Activated naive CD8-positive, alpha-beta T cell treated with anti-CD3 and anti-CD28 coated beads, Interleukin-2, amount 10 ng/mL, durations not matched to agents 7 days and 5 days (primary cell): ENCODE measurements at regions not wholly inside any gene's neighbourhood (a gene's known extent, or its start where the extent isn't known, plus 50 kb on each side); places are given as distances from the start of the nearest gene placed in this dataset.

Experiments
- ATAC-seq: fragments of 150-1000 bp; cut with Tn5 transposase; one replicate; pipeline ENCODE4 v1.10.0; 2021; ENCODE audit warnings: low read depth, moderate library complexity
- POLR2A ChIA-PET: fragments of 350-600 bp; sonication (Branson Sonifier 250); formaldehyde crosslinking; loops from one replicate; lab custom pipeline; 2021; ENCODE audit warnings: antibody characterized with exemption; lab: Charles Lee
- DNase-seq: peaks from one replicate; pipeline ENCODE4 v3.0.0; 2021
- H3K27ac Mint-ChIP-seq: one replicate; pipeline ENCODE4 v1.8.0; 2022; ENCODE audit warnings: mild to moderate bottlenecking, mixed read lengths
- H3K27me3 Mint-ChIP-seq: one replicate; pipeline ENCODE4 v1.8.0; 2022; ENCODE audit warnings: mild to moderate bottlenecking, moderate library complexity, mixed read lengths
- H3K36me3 Mint-ChIP-seq: one replicate; pipeline ENCODE4 v1.8.0; 2021; ENCODE audit warnings: mild to moderate bottlenecking, mixed read lengths
- H3K4me1 Mint-ChIP-seq: one replicate; pipeline ENCODE4 v1.8.0; 2021; ENCODE audit warnings: mixed read lengths
- H3K4me3 Mint-ChIP-seq: one replicate; pipeline ENCODE4 v1.8.0; 2022; ENCODE audit warnings: mild to moderate bottlenecking, moderate library complexity, mixed read lengths
- H3K9me3 Mint-ChIP-seq: one replicate; pipeline ENCODE4 v1.8.0; 2021; ENCODE audit warnings: mixed read lengths

DNA sequence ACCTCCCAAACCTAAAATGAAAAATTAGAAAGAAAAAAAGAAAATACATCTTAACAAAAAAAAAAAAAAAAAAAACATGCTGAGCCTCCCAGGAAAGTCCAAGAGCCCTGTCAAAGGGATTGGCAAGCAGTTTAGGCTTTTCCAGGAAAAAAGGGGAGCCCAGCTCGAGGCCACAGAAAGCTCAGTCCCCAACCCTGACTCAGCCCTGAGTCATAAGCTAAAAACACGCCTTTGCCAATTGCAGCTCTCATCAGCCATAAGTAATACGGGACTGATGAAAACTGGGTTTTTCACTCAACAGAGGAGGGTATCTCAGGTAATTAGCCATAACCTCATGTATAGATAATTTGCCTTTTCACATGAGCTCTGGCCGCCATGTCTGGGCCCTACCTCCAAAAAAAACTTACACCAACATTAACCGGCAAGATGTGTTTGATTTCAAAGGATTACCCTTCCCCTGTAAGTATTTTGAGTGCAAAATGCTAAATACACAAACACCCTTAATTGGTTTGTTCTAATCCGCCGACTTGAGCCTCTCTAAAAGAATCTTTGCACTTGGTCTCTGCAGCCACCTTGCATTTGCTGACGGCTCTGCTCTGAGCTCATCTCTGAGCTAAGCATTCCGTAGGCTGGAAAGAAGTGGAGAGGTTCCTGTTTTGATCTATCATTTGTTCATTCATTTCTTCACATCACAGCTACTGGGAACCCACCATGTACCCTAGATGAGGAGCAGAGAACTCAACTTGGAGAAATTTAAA is 319.2 kb downstream of the BCL11B start:
- no peaks in the 10 kb centered on the region for H3K36me3 Mint-ChIP-seq
- H3K4me3 Mint-ChIP-seq, result no peak overlapping the region
- POLR2A ChIA-PET, result interaction anchor here (0.8 kb wide), 1 partner anchor 15 kb away, joined by 3 read pairs; no protein-coding TSS in a partner anchor
- H3K27ac Mint-ChIP-seq, result no peak overlapping the region
- H3K4me1 Mint-ChIP-seq, result peaks cover 9% of the 10 kb centered on the region
- peaks cover 3% of the 10 kb centered on the region for H3K27me3 Mint-ChIP-seq
- DNase-seq (no peak), ATAC-seq (no peak)
- H3K9me3 Mint-ChIP-seq, result peaks cover 2% of the 10 kb centered on the region

DNA sequence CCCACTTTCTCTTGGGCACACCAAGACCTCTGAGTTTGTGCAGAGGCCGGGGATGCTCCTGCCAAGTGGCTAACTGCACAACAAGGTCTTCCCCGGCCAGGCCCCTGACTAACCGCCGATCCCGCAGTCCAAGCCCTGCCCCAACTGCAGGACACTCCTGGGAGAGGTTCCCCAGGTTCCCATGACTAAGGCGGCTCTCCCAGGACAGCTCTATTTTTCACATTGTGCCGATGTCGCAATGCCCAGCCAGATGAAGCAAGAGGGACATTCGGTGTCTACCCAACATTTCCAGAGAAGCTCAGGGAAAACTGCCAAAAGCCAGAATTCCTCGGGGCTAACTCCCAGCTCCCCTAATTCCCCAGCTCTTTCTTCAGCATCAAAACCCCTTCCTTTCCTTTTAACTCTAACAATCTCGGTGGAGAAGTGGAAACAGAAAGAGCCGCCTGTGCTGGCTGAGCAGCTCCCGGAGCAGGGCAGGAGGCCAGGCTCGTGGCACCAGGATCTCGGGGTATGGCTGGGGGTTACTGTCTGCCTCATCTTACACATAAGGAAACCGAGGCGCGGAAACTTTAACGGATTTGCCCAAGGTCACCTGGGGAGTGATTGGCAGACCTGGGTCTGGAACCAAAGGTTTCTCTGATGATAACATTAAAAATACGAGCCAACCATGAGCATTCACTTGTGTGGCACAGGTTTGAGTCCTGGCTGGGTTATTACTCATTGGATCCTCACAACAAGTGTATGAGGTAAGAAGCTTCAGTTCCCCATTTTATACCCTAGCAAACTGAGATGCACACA is 318.2 kb downstream of the BCL11B start:
- Mint-ChIP-seq H3K9me3 (peaks cover 2% of the 10 kb centered on the region), H3K36me3 (no peaks in the 10 kb centered on the region), H3K4me1 (peaks cover 9% of the 10 kb centered on the region), H3K4me3 (no peak overlapping the region), H3K27me3 (peaks cover 3% of the 10 kb centered on the region), H3K27ac (no peak overlapping the region)
- DNase-seq (no peak), ATAC-seq (no peak)
- POLR2A ChIA-PET, result interaction anchor here (0.8 kb wide), 1 partner anchor 16 kb away, joined by 3 read pairs; no protein-coding TSS in a partner anchor

DNA sequence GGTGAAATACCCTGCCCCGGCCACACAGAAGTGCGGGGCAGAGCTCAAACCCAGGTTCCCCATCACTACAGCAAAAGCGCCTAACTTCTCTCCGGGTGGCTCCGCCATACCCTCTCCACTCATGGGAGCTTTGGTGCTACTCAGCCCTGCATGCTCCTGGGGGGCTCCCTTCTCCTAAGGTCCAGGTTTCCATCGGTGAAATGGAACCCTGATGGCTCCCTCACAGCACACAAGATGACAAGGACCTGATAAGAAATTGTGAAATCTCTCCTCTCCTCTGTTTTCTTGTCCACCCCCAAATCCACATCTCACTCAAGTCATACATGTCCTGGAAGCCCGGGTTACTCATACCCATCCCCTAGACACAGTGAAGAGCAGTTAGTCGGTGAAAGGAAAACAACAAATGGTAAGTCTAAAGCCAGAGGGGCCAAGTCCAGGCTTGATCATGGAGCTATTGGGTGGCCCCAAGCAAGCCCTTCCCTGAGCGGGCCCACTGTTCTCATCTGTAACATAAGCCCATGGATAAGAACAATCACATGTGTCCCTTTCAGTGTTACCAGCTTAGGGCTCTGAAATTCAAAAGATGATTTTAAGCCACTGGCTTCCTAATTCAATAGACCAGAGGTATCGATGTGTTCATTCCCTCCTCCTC is 317.5 kb downstream of the BCL11B start:
- H3K36me3 Mint-ChIP-seq, result no peaks in the 10 kb centered on the region
- H3K4me3 Mint-ChIP-seq, result no peak overlapping the region
- peaks cover 2% of the 10 kb centered on the region for H3K9me3 Mint-ChIP-seq
- peaks cover 3% of the 10 kb centered on the region for H3K27me3 Mint-ChIP-seq
- ATAC-seq (no peak), DNase-seq (no peak)
- H3K4me1 Mint-ChIP-seq, result peaks cover 9% of the 10 kb centered on the region
- H3K27ac Mint-ChIP-seq, result no peak overlapping the region
- POLR2A ChIA-PET, result no interaction called here

DNA sequence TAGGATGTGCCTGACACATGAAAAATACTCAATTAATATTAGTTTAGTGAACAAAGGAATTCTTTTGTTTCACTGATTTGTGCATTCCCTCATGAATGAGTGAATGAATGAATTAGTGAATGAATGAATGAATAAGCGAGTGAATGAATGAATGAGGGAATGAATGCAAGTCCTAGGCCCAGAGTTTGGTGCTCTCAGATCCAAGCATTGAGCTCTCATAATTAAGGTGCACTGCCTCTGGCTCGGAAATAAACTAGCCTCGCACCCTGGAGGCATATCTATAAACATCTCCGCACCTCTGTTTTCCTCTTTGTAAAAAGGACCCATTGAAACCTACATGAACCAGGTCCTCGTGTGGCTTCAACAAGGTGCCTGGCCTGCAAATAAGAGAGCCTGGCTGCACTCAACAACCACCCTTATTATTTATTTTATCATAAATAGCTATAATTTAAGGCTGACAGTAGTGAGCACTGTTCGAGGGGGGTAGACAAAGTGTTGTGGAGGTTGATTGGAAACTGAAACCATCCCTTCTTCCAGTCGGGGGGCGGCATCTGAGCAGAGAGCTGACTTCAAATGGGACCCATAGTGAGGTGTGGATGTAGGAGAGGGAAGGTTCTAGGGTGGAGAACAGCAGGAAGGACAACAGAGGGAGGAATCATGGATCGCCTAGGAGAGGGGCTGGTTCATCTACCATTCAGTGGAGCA is 316.8 kb downstream of the BCL11B start:
- Mint-ChIP-seq H3K4me1 (peaks cover 7% of the 10 kb centered on the region), H3K9me3 (peaks cover 2% of the 10 kb centered on the region), H3K27me3 (no peaks in the 10 kb centered on the region), H3K4me3 (no peak overlapping the region), H3K36me3 (no peaks in the 10 kb centered on the region), H3K27ac (no peak overlapping the region)
- ATAC-seq, result no peak
- POLR2A ChIA-PET, result no interaction called here
- DNase-seq, result no peak

DNA sequence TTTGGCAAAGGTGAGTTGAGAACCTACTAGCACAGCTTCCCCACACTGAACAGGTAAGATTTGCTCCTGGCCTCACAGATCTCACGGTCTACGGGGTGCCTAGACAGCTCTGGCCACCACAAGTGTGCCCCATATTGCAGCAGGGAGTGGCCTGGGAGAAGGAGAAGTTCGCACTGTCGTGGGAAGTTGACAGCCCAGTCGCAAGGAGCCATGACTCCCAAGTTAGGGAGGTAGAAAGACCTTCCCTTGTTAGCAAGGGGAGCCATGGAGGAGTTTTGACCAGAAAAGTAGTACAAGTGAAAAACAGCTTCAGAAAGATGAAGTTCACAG is 316.3 kb downstream of the BCL11B start:
- peaks cover 7% of the 10 kb centered on the region for H3K4me1 Mint-ChIP-seq
- POLR2A ChIA-PET, result no interaction called here
- peaks cover 2% of the 10 kb centered on the region for H3K9me3 Mint-ChIP-seq
- H3K27me3 Mint-ChIP-seq, result no peaks in the 10 kb centered on the region
- no peak overlapping the region for H3K4me3 Mint-ChIP-seq
- H3K36me3 Mint-ChIP-seq, result no peaks in the 10 kb centered on the region
- no peak overlapping the region for H3K27ac Mint-ChIP-seq
- DNase-seq (no peak), ATAC-seq (no peak)

DNA sequence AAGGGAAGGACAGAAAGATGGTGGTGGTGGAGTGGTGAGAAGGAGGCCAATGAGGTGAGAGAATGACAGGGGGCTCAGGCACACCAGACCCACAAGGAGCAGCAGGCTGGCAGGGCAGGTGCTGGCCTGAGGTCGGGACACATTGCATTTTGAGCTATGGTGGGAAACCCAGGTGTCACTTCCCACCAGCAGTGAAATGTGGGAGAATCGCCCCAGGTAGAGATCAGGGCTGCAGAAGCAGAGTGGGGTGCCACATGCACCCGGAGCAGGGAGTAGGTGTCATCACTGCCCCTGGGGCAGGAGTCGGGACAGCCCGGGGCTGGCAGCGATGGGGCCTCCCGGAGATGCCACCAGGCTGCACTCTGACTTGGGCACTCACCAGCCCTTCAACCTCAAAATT is 315.8 kb downstream of the BCL11B start:
- Mint-ChIP-seq H3K4me1 (peaks cover 7% of the 10 kb centered on the region), H3K9me3 (peaks cover 2% of the 10 kb centered on the region), H3K4me3 (no peak overlapping the region), H3K27ac (no peak overlapping the region), H3K36me3 (no peaks in the 10 kb centered on the region), H3K27me3 (no peaks in the 10 kb centered on the region)
- POLR2A ChIA-PET, result no interaction called here
- DNase-seq, result no peak
- no peak for ATAC-seq

DNA sequence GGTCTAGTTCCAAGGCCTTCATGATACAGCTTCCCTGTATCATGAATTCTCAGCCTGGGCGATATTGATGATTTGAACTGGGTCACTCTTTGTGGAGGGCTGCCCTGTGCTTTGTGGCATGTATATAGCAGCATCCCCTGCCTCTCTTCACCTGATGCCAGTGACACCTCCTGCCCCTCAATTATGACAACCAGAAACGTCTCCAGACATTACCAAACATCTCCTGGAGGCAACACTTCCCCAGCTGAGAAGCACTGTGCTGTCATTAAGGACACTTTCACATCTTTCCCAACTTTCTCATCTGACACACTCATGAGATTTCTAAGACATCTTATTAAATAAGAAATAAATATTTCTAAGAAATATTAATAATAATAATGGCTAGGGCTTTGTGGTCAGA is 315.3 kb downstream of the BCL11B start:
- POLR2A ChIA-PET, result no interaction called here

DNA sequence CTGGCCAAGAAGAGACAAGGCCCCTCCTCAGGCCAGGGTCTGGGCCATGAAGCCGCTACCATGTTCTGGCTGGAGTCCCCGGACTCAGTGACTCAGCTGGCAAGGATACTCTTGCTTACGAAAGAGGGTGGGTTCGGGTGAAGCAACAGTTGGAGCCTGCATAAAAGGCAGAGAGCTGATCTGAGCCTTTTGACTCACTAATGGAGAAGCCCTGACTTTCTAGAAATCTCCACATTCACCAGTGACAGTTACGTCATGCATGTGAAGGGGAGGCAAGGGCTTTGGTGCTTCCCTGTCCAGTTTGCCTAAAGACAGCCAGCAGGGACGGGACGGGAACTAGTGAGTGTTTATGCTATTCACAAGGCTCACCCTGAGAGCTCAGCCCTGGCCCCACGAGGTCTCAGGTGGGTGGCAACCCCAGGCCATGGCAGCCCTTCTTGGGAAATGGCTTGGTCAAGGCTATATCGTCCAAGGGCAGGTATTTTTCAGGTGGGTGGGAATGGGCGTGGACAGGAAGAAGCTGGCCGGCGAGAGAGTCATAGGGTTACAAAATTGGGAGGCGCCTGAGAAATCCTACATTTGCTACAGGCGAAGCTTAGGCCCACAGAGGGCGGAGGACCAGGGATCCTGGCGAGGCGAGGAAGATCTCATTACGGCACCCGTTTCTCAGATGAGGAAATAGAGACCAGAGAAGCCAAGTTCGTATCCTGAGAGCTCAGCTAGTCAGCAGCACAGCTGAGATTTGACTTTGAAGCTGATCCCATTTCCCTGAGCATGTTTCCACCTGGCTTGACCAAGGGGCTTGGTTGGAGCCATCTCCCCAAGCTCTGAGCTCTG is 314.6 kb downstream of the BCL11B start:
- H3K9me3 Mint-ChIP-seq, result no peaks in the 10 kb centered on the region

More for the DNA sequence above, 315.3 kb downstream of the BCL11B start:
- Mint-ChIP-seq H3K36me3 (no peaks in the 10 kb centered on the region), H3K4me1 (peaks cover 7% of the 10 kb centered on the region), H3K27me3 (no peaks in the 10 kb centered on the region), H3K27ac (no peak overlapping the region), H3K9me3 (peaks cover 2% of the 10 kb centered on the region), H3K4me3 (no peak overlapping the region)
- ATAC-seq (no peak), DNase-seq (no peak)

DNA sequence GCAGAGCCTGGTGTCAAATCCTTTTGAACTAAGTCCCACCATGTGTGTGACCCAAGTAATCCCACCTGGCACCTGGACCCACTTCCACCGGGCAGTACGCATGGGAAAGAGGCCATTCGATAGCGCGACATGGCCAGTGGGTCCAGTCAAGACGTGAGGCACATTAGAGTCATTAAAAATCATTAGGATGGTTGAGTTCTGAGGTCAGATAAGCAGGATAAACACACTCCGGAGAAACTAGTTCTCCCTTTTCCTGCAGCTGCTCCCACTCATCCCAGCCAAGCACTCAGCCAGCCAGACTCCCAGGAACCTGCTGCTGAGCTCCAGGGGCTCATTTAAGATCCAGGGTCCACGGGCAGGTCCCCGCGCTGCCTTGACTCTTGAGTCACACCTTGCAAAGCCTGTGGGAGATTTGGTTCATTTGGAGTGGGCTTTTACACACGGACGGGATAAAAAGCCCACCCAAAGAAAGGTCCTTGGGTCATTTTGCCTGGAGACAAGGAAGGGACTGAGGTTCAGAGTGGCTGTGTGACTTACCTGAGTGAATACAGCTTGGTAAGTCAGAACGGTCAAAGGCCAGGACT is 313.9 kb downstream of the BCL11B start:
- no peak overlapping the region for H3K27ac Mint-ChIP-seq
- POLR2A ChIA-PET, result no interaction called here
- H3K27me3 Mint-ChIP-seq, result no peaks in the 10 kb centered on the region
- no peaks in the 10 kb centered on the region for H3K9me3 Mint-ChIP-seq
- H3K4me1 Mint-ChIP-seq, result peaks cover 9% of the 10 kb centered on the region
- no peak for ATAC-seq
- DNase-seq, result no peak
- no peaks in the 10 kb centered on the region for H3K36me3 Mint-ChIP-seq
- H3K4me3 Mint-ChIP-seq, result no peak overlapping the region

More for the DNA sequence above, 314.6 kb downstream of the BCL11B start:
- no peak overlapping the region for H3K27ac Mint-ChIP-seq
- ATAC-seq (no peak), DNase-seq (no peak)
- POLR2A ChIA-PET, result no interaction called here
- no peaks in the 10 kb centered on the region for H3K27me3 Mint-ChIP-seq
- H3K4me1 Mint-ChIP-seq, result peaks cover 7% of the 10 kb centered on the region
- H3K36me3 Mint-ChIP-seq, result no peaks in the 10 kb centered on the region
- H3K4me3 Mint-ChIP-seq, result no peak overlapping the region

DNA sequence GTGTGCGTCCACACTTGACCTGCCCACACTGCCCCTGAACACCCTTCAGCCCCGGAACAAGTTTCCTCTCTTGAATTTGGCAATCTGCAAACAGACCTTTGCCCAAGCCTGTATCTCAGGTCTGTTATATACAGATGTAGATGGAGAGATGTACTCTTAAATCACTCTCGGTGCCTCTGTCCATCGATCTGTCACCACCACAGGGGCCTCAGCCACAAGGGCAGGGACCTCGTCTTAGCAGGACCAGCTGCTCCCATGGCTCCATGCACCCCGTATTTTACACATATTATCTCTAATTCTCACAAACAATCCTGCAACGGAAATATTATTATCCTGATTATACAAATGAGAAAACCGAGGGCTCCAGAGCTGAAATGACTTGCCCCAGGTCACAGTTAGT is 313.4 kb downstream of the BCL11B start:
- H3K27ac Mint-ChIP-seq, result no peak overlapping the region
- no peak overlapping the region for H3K4me3 Mint-ChIP-seq
- H3K9me3 Mint-ChIP-seq, result no peaks in the 10 kb centered on the region
- H3K27me3 Mint-ChIP-seq, result no peaks in the 10 kb centered on the region
- no peak for DNase-seq
- H3K36me3 Mint-ChIP-seq, result no peaks in the 10 kb centered on the region
- no peak for ATAC-seq
- H3K4me1 Mint-ChIP-seq, result peaks cover 12% of the 10 kb centered on the region
- POLR2A ChIA-PET, result no interaction called here

DNA sequence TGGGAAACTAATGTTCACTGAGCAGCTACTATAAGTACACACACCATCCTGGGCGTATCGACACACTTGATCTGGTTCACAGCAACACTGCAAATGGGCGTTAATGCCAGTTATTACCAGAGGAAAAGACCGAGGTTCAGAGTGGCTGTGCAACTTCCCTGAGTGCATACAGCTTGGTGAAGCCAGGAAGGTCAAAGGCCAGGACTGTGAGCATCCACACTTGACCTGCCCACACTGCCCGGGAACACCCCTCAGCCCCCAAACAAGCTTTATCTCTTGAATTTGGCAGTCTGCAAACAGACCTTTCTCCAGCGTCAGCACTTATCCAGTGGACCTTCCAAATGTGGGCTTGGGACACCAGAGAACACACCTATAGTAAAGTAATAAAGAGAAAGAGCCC is 312.6 kb downstream of the BCL11B start:
- POLR2A ChIA-PET, result interaction anchor here (1.2 kb wide), 1 partner anchor 46 kb away, joined by 3 read pairs; no protein-coding TSS in a partner anchor
- Mint-ChIP-seq H3K27ac (no peak overlapping the region), H3K4me3 (no peak overlapping the region), H3K4me1 (peaks cover 18% of the 10 kb centered on the region), H3K36me3 (no peaks in the 10 kb centered on the region), H3K9me3 (no peaks in the 10 kb centered on the region), H3K27me3 (no peaks in the 10 kb centered on the region)
- ATAC-seq (no peak), DNase-seq (no peak)

DNA sequence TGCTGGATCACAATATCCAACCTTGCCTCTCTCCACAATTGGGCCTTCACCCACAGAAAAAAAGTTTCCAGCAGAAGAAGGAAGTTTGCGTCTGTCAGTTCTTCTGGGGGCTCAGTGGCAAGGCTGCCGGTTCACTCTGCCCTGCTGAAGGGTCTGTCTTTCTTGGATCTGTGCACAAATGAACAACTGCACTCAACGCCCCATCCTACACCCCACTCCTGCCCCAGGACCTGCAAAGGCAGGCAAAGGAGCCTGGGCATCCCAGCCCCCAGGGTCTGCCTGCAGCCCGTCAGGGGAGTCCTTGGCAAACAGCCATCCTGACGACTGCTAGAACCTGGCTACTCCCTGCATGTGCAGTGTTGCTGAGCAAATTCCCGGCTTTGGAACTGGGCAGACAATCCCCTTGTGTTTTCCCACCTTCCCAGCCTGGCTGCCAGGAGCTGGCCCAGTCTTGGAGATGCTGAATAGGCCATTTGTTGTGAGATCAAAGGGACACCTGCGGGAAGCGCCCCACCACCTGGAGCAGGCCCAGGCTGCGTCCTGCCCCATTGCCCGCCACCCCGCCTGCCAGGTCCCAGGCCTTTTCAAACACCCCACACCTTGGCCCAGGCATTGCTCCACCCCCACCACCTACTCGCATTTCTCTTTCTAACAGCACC is 311.9 kb downstream of the BCL11B start:
- DNase-seq (no peak), ATAC-seq (no peak)
- no peaks in the 10 kb centered on the region for H3K9me3 Mint-ChIP-seq
- POLR2A ChIA-PET, result interaction anchor here (1.2 kb wide), 1 partner anchor 47 kb away, joined by 3 read pairs; no protein-coding TSS in a partner anchor
- no peak overlapping the region for H3K4me3 Mint-ChIP-seq
- H3K27ac Mint-ChIP-seq, result no peak overlapping the region
- H3K4me1 Mint-ChIP-seq, result peaks cover 24% of the 10 kb centered on the region
- H3K36me3 Mint-ChIP-seq, result no peaks in the 10 kb centered on the region
- no peaks in the 10 kb centered on the region for H3K27me3 Mint-ChIP-seq
